GM19372 (cell line): ENCODE measurements at regions not wholly inside any gene's neighbourhood (a gene's known extent, or its start where the extent isn't known, plus 50 kb on each side); places are given as distances from the start of the nearest gene placed in this dataset.

ENCODE experiments used
- ATAC-seq: cut with Tn5 transposase; IDR thresholded peaks from one replicate; pipeline ENCODE4 v1.9.1; 2021; ENCODE audit warnings: mild to moderate bottlenecking, low read depth, moderate library complexity; ENCODE audit not compliant: unreplicated experiment

DNA sequence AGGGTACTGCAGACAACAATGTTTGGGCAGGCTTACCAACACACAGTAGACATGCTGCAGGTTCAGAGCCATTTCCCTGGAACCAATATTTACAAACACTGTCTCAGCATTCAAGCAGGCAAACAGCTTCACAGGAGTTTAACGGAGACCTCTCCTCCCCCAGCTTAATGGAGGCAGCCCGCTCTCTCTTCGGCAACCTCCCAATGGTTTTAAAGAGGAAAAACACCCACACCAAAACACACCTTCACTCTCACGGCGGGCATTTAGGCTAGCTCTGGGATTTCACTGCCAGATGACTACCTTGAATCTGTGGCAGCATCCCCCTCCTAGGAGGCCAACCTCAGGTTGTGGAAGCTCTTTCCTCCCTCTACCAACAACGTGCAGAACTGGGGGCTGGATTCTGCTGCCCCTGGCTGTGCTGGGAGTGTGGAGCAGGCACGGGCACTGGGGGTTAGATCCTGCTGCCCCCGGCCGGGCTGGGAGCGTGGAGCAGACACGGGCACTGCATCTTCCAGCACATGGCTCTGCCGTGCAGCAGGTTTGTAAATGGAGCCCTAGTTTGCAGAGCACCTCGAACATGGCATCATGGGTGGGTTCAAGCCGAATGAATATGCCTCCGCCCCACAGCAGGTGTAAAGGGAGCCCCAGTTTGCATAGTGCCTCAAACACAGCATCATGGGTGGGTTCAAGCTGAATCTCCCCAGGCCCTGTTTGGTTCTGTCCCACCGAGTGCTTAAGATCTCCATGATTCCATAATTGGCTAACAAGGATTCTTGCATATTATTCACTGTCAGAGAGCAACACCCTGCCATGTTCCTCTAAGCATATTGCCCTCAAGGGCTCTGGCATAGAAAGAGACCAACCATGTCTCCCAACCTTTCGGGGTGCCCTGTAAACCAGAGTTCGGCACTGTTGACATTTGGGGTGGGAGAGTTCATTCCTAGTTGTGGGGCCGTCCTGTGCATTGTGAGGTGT lies 86.4 kb downstream of the RBFOX3 start:
- ATAC-seq, result no peak

DNA sequence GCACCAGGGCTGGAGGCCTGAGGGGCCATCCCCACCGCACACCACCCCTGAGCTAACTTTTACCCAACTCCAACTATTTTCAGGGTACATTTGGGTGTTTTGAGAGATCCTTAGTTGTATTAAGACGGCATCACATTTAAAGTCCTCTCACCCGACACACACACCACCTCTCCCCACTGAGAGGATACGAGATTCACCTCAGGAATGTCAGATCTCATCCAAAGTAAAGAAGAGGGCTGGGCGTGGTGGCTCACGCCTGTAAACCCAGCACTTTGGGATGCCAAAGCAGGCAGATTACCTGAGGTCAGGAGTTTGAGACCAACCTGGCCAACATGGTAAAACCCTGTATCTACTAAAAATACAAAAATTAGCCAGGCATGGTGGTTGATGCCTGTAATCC lies 88.4 kb downstream of the RBFOX3 start:
- no peak for ATAC-seq

DNA sequence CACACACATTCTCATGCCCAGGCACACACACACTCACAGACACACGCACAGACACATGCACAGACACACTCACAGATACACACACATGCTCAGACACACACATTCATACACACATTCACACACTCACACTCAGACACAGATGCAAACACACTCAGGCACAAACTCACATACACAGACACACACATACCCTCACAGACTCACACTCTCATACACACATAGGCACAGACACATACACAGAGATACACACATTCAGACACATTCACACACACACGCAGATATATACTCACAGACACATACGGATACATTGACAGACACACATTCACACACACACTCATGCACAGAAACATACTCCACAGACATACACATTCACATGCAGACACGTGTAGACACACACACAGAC lies 89.6 kb downstream of the RBFOX3 start:
- ATAC-seq, result no peak

DNA sequence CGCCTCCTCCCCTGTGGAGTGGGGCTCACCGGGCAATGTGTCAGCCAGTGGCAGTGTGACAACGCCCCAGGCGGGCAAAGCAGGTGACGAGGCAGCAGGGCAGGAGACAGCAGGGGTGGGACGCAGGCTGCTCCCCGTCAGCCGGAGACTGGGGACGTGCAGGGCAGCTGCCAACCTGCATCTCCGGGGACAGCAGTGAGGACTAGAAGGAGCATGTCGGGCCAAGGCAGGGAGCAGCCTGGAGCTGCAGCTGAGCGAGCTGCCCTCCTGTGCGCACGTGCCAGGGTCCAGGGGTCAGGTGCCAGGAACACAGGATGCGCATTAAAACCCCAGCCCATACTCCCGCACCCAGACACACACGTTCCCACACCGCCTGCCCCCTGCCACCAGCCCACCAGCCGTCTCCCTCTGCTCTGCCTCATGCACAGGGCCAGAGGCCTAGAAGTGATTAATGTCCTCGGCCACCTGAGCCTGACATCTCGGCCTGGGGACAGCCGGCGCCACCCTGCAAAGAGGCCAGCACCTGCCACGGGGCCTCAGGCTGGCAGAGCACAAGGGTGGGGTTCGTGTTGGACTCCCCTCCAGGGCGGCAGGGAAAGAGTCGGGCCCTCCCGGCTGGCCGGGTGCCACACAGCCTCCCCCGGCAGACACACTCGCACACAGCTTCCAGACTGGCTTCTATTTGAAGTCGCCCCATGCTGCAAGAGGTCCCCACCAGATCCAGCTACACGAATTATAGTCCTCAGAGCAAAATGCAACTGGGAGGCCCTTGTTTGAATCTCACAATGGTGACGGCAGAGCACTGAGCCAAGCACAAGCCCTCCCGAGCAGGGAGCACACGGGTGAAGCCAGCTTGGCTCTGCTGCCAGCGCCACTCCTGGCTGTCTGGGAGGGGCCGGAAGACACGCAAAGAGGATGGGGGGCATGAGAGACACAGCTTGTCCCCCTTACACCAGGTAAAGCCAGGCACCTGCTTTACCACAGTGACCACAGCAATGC lies 90.4 kb downstream of the RBFOX3 start:
- ATAC-seq, result no peak

DNA sequence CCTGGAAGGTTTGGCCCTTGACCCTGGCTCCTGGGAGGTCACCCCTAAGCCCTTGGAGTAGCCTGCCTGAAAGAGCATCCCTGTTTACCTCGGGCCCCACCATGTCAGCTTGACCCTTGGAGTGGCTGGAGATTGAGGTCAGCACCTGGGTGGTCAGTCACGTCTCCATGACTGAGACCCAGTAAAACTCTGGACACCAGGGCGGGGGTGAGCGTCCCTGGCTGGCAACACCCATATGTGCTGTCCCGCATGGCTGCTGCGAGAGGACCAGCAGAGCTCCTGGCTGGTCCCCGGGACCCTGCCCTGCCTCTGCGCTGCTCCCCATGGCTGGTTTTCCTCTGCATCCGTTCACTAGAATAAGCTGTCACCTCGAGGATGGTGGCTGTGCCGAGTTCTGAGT lies 91.2 kb downstream of the RBFOX3 start:
- no peak for ATAC-seq

DNA sequence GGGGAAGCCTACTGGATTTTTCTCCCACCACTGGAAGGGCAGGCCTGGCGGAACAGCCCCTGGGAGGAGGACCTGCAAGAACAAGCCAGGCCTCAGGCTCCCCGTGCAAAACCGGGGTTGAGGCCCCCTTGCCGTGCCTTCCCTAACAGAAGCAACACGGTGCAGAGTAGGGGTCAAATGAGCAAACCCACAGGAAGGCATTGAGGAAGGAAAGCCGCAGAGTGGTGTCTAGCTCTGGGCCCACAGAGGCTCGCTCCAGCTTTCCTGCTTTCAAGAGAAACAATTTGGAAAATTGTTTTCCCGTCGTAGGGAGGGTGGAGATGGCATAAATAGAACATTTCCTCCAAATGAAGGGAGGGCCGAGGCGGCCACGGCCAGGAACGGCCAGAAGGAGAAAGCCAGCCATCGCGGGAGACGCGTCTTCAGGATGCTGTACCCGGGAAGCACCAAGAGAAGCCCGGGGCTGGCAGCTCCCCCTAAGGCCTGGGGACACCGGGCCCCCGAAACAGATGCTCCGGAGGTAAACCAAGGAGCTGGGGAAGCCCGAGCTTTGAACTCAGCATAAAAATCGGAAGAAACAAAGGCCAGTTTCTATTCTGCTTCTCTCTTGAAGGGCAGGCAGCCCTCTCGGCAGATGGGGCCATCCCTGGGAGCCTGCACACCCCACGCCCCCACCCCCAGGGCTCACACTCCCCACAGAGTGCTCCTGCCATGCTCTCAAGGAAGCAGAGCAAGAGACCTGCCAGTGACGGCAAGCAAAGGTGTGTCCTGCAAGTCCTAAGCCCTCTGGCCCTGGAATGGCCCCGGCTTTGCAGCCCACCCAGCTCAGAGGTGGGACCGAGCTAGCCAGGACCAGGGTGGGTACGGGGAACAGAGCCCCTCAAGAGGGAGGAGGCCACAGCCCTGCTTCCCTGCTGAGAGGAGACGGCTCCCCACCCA lies 92.0 kb downstream of the RBFOX3 start:
- ATAC-seq, result no peak

DNA sequence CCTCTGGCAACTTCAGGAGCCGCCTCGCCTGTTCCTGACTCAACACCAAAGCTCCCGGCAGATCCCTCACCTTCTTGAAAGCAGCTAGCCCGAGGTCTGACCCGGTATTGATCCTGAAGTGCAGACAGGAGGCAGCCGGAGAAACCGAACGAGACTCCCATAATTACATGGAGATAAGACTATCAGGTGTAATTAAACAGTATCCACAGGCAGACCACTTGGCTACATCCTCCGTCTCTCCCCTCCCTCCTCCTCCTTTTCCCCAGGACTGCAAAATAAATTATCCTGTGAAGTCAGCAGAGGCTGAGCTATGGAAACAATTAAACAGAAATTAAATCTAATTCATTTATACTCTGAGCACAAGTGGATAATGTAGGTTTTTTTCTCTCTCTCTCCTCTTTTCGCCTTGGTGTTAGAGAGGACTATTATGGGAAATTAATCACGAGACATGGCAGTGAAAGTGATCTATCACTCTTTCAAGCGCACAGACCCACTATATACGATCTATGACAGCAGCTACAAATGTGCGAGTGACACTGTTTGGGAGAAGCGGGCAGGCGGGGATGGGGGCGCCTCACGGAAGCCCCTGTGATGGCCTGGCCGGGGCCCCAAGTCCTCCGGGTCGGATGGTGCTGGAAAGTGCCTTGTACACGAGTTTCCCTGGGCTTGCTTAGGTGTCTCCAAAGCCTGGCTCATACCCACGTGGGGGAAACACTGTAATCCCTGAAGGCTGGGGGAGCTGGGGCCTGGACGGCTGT lies 92.8 kb downstream of the RBFOX3 start:
- no peak for ATAC-seq

DNA sequence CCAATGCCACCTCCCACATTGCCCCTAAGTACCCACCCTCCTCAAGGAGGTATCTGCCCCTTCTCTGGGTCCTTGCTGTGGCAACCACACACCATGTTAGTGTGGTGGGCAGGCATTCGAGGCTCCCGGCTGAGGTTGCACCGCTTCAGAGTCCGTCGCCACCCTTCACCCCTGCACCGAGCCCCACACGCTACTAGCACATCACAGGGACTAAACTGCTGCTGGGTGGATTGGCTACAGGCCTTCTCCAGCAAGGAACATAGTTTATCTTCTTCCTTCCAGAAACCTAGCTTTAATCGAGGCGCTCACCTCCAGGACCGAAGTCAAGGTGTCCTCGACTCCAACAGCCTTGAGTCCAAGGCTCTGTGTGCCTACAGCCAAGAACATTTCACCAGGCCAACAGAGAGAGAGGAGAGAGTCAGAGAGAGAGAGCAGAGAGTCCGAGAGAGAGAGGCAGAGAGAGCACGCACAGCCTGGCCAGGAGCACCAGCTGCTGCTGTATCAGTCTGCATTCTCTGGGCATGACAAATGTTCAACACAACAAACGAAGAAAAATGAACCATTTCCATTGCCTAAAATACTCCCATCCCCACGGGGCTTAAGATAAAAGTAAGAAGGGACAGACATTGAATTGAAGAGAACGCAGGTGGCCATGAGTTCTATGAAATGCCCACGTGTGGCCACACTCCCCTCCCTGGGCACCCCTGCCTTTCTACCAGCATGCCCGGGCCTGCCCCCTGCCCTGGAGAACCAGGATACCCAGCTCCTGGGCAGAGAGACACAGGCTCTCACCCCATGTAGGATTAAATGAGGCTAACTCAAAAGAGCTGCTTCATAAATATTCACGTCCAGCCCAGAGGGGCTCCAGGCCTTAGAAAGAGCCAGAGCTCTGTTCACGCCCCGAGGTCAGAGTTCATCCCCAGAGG lies 94.9 kb downstream of the RBFOX3 start:
- no peak for ATAC-seq

DNA sequence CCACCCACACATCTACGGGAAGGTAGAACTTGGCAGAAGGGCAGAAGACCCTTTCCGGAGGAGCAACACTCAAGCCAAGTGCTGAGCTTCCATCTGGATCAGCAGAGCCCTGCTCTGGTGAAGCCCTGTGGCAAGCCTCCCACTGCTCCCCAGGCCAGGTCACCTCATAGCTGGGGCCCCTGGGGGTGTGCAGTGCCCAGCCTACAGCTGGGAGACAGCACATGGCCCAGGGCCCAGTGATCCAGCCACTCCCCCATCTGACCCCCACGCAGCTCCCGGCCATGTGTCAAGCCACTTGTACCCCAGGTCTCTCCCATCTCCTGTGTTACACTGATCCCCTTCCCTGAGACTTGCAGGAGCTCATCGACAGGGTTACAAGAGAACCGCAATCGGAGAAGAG lies 95.7 kb downstream of the RBFOX3 start:
- ATAC-seq, result no peak

DNA sequence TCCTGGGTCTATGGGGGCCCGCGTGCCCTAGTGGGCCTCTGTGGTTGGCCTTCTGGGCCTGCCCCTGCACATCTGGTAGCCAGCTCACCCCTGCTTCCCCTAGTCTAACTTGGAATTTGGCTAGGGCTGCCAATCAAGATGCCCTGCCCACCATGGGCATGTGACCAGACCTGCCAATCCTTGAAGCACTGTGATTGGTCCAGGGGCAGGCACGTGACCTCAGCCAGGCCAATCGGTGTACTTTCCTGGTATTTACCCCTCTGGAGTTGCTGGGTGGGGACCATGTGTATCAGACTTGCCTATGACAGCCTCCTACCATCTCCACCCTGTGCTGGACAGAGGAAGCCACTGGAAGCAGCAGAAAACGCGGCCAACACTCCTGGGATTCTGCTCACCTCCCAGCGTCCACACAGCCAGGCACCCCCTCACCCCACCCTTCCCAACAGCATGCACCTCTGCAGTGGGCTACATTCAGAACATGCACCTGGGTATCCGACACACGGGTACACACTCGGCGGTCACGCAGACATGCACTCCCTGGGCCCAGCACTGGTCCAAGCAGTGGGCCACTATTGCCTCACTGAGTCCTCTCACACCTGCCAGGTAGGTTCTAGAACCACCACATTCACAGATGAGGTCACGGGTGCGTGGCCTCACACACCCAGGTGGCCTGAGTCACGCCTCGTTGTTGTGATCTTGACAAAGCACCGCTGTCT lies 96.9 kb downstream of the RBFOX3 start:
- ATAC-seq, result no peak

DNA sequence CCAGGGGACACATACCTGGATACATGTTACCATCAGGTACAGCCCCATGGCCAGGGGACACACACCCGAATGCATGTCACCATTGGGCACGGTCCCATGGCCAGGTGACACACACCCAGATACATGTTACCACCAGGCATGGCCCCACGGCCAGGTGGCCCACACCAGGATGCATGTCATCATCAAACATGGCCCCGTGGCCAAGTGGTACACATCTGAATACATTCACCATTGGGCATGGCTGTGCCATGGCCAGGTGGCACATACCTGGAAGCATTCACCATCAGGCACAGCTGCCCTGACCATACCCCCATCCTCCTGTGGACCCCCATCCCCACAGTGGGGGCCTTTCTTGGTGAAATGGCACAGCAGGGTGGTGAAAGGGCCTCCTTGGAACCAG lies 97.6 kb downstream of the RBFOX3 start:
- no peak for ATAC-seq

DNA sequence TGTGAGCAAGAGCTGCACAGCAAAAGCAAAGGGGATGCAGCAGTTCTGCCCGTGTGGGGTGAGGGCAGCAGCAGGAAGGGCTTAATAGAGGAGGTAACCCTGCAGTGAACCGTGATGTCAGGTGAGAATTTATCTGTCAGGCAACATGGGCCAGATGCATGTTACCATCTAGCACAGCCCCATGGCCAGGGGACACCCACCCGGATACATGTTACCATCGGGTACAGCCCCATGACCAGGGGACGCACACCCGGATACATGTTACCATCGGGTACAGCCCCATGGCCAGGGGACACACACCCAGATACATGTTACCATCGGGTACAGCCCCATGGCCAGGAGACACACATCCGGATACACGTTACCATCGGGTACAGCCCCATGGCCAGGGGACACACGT lies 99.4 kb downstream of the RBFOX3 start:
- ATAC-seq, result no peak

DNA sequence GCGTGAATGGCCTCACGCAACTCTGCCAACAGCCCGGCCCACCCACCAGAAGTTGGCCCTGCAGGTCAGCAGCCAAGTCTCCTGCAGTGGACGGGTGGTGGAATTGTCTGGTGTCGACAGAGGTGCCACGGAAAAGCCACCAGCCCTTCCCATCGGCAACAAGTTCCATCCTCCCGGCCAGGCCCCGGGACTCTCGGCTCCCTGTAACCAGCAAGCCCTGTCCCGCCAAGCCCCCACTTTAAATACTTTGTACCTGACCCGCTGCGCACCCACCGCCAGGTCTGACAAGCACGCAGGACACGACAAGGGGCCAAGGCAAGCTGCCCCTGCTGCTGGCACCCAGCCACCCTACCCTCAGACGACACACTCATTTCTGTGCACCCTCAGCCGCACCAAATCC lies 100.8 kb downstream of the RBFOX3 start:
- ATAC-seq, result no peak

DNA sequence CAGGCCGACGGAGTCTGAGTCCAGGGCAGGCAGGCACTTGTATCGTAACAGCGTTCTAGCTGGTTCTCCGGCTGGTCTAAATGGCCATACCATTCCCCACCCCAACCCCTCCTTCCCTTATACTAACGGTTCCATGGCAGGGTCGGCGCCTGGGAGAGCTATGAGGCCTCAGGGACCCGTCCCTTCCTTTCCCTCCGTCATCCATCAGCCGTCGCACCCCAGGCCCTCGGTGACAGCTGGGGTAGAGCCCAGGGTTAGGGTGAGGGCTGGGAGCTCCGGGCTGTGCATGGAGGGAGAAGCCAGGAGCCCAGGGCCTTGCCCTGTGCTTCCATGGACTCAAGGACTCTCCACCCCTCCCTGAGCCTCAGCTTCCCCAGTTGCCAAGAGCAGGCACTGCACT lies 101.4 kb downstream of the RBFOX3 start:
- ATAC-seq, result no peak

DNA sequence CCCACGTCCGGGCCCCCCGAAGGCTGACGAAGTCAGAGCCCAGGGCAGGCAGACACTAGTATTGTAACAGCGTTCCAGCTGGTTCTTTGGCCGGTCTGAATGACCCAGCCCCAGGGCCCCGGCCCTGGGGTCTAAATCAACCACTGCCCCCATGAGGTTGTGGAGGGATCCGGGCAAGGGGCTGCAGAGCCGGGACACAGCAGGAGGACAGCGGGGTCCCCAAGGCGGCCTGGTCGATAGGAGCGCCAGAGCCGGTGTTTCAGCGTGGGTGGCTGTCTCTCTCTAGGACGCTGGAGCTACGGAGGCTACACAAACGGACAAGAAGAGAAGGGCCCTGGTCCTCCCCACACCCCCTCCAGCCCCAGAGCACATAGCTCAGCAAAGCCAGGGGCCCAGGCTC lies 101.8 kb downstream of the RBFOX3 start:
- ATAC-seq, result no peak

DNA sequence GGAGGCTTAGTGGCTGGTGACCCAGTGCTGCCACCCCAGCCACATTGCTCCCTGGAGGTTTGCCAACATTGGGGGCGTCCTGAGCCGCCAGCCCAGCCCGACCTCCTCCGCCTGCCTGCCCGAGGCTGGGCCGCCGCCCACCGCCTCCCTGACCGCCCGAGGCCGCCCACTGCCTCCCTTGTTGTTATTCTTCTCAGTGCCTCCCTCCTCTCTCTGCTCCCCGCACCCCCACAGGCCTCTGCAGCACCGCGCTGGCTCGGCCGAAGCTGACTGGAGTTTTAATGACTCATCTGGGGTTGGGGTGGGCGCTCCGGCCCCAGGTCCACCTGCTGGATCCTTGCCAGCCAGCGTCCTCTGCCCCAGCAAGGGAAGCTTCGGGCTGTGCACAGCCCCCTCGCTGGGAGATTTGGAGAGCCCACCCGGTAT lies 102.5 kb downstream of the RBFOX3 start:
- ATAC-seq, result no peak

DNA sequence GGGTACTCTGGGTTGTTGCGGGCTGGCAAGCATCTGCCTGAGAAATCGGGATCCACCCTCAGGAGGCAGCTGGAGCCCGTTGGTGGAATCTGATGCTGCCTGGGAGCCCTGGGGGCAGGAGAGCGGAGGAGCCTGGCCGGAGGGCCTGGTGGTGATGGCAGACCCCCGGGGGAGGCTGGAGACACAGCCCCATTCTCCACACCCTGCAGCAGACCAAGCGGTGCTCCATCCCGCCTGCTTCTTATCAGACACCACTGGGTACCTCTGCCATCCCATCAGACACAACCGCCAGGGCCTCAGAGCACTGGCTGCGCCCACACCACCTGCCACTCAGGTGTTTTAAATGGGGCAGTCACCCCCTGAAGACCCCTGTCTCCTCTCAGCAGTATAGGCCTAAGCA lies 103.9 kb downstream of the RBFOX3 start:
- no peak for ATAC-seq
